ENCODE measurements at regions not wholly inside any gene's neighbourhood (a gene's known extent, or its start where the extent isn't known, plus 50 kb on each side); places are given as distances from the start of the nearest gene placed in this dataset.
A peak's percentile ranks its signal among the peaks of the same experiment; 100 is the strongest.
"Not testable (repeated sequence)": the region's sequence is repeated elsewhere in the genome, so short reads cannot be mapped to it uniquely, and the experiment has no call there.

- DNase-seq: no peak
Measured at GRCh38 chr3:59189526-59189925, 139.7 kb upstream of the CFAP20DC start.

DNA sequence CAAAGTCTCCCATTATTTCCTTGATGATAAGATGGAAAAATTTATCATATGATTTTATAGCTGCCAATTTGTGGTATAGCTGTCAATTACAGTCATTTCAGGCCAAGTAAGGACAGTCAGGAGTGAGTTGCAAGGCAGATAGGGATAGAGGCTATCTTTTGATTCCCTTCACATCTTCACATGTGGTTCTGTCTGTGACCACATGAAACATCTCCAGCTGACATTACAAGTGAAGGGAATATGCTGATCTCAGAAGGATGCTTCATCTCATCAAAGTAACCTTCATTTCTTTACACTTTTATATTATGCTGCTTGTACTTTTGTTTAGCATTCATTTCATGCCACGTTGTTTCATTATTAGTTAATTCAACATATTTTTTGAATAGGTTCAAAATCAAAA lies 136.9 kb upstream of the CFAP20DC start:
- no peak for DNase-seq

- DNase-seq: peak; percentile 64
Measured at GRCh38 chr3:59185591-59186369, 136.0 kb upstream of the CFAP20DC start.

DNA sequence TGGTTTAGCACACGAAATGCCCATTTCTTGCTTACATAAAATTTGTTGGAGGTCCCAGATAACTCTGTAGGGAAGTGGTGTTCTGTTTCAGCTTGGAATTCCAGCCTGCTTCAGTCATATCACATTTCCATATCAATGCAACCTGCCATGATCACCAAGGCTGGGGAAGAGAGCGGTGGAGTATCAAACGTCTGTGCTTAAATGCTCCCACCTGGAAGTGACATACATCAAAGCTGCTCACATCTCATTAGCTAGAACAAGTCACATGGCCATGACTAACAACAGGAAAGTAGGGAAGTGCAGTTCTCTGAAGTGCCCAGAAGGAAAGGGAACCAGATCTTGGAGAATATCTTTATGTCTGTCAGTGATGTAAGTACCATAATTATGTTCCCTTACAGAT lies 130.2 kb upstream of the CFAP20DC start:
- DNase-seq: no peak

- no peak for DNase-seq
Measured at GRCh38 chr3:59178698-59179097, 128.9 kb upstream of the CFAP20DC start.

GRCh38 chr3:59171491-59171890 lies 121.7 kb upstream of the CFAP20DC start:
- DNase-seq: no peak

DNA sequence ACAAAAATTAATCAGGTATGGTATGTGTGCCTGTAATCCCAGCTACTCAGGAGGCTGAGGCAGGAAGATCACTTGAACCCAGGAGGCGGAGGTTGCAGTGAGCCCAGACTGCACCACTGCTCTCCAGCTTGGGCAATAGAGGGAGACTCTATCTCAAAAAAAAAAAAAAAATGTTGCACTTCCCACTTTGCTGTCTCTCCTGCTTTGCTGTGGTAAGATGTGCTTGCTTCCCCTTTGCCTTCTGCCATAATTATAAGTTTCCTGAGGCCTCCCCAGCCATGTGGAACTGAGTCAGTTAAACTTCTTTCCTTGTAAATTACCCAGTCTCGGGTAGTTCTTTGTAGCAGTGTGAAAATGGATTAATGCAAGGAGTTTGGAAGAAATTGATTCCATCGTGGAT lies 120.3 kb upstream of the CFAP20DC start:
- DNase-seq: not testable (repeated sequence)

GRCh38 chr3:59167756-59168155 lies 117.9 kb upstream of the CFAP20DC start:
- no peak for DNase-seq

GRCh38 chr3:59163953-59164352 lies 114.1 kb upstream of the CFAP20DC start:
- DNase-seq: no peak

DNA sequence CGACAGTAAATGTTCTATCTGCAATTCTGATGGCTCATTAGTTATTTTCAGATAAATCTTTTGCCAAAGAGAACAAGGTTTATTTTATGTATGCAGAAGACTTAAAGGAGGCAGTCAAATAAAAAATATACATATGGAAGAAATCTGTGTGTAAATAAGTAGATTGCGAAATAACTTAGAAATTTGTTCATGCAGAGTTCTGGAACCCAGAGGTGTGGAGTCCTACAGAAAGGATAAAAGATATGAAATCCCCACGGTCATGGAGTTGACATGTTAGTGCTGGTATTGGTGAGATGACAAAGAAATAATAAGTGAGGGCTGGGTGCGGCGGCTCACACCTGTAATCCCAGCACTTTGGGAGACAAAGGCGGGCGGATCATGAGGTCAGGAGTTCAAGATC lies 111.2 kb upstream of the CFAP20DC start:
- DNase-seq: no peak

DNA sequence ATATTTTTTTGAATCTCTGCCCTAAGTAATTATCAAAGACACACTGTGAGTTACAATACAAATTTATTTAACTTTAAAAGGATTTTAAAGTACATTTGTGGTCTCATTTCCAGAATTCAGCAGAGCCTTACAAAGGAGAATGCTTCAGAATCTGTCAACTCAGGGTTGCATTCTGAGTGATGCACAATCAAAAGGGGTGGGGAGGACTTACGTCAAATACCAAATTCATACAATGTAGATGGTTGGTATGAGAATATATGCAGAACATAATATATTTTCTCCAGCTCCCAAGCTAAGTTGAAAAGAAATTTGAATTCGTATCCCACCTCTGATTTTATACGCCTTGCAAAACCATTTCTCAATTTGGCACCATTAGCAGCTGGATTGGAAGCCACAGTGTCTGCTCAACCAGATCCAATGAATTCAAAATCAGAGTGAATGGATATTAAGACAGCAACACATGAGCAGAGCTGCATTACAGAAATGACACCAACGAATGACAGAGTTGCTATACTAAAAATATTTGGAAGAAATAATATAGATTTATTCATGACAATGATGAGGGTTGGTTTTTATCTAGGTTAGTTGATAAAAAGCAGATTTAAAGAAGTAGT lies 110.4 kb upstream of the CFAP20DC start:
- DNase-seq: no peak

GRCh38 chr3:59153648-59154047 lies 103.8 kb upstream of the CFAP20DC start:
- DNase-seq: no peak

- no peak for DNase-seq
Measured at GRCh38 chr3:59152943-59153342, 103.1 kb upstream of the CFAP20DC start.

DNA sequence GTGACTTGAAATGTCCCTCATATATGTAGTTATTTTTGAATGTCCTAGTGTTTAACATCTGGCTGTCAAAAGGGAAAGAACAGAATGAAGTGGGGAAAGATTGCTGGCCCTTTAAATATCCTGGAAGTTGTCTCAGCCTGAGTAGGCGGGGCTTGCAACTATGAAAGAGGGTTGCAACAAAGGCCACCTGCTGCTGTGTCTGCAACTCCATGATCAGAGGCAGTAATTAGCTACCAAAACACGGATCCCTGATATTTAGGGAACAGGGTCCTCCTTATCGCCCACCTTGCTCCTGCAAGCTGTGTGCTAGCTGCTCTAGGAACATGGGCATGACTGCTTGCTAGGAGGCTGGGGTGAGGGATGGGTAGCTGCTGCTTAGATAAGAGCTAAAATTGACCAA lies 100.2 kb upstream of the CFAP20DC start:
- DNase-seq: no peak

DNA sequence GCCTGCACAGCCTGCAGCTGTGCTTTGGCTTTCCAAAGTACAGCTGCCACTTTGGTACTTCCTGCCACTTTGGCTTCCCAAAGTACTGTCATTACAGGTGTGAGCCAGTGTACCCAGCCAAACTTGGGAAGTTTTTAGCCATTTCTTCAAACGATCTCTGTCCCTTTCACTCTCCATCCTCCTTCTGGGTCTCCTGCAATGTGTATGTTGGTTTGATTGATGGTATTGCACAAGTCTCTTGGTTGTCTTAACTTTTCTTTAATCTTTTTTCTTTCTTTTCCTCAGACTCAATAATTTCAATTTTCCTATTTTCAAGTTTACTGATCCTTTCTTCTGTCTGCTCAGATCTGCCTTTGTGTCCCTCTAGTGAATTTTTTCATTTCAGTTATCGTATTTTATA lies 99.3 kb upstream of the CFAP20DC start:
- DNase-seq: no peak

DNA sequence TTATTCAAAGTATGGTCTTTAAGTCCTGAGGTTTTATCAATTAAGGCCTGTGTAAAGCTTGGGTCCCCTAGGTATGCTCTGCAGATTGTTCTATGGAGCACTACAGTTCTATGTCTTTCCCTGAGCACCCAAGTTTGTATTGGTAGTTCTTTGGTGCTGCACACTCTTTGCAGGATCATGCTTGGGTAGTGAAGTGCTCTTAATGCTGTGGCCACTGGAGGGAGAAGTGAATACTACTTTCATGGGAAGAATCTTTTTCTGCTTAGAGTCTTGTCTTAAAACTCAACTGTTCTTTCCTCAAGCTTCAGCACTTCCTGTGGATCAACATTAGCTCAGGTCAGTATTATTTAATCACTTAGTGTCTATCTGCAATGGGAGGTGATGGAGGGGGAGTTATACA lies 93.6 kb upstream of the CFAP20DC start:
- DNase-seq: no peak

DNA sequence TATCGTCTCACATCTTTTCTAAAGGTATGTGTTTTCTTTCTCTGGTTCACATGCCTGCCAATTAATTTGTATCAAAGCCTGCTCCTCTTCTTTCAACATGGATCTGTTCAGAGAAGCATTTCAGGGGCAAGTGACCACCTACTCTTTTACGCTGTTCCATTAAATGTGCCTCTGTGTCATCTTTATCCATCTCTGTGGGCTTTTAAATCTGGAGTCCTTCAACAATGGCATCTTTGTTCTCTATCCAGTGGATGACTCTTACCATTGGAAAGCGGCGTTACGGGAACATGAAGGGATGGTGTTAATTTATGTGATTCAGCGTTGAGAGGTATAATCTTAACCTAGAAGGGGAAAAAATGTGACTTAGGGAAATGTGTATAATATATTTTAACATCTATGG lies 92.7 kb upstream of the CFAP20DC start:
- DNase-seq: no peak

- no peak for DNase-seq
Measured at GRCh38 chr3:59138966-59139365, 89.1 kb upstream of the CFAP20DC start.

- DNase-seq: no peak
Measured at GRCh38 chr3:59137415-59137814, 87.6 kb upstream of the CFAP20DC start.

DNA sequence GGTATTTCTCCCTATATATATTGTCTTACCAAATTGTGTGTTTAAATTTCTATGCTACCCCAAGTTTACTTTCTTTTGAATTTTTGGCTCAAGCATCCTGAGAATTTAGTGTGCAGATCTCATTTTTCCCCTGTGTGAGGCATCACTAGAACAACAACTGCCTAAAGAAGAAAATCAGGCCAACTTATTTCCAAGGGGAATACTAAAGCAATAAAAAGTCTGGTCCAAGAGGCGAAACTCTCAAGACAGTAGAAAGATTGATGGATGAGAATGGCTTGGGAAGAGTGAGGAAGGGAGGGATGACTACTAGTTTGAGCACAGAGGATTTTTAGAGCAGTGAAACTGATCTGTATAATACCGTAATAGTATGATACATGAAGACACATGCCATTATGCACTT lies 86.3 kb upstream of the CFAP20DC start:
- DNase-seq: no peak

DNA sequence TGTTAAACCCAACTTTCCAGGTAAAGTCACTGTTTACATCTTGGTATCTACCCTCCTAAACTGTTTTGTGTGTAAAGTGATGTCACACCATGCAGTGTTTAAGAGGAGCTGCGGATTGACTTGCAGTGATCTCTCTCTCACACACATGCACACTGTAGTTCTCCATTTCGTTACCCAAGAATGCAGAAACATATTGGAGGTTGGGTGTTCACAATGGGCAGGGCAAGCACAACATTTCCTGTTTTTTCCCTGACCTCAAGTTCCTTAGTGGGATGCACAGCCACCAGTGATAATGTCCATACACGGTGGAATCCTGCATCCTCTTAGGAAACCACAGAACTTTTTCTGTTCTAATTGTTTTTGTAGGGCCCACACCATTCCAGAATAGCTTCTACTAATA lies 85.3 kb upstream of the CFAP20DC start:
- DNase-seq: no peak

- no peak for DNase-seq
Measured at GRCh38 chr3:59133311-59133710, 83.5 kb upstream of the CFAP20DC start.

DNA sequence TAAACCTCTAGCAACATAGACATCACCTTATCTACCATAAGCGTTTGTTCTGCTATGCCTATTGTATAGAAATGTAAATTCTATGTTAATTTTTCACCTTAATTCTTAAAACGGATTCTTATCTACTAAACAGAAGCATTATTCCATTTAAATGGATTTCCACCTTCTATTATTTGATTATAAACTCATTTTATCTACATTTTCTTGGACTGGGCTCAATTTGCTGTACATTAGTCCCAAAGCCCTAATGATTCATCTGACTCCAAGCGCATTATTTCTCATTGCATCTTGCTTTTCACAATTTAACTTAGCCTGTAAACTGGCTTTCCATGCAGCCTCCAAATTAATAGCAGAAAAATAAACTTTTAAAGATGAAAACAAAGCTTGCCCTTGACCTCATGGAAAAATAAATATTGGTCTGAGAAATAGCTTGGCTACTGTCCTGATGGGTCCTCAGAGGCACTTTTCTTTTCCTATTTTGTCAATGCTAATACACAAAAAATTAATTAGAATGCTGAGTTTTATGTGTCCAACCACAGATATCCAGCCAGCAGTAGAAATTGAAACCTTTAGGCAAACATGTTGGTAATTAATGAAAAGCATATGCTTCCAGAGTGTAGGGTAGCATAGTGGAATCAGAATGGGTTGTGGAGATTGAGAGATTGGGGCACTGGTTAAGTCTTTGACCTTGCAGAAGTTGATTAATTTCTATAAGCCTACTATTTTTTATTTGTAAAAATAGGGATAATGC lies 81.4 kb upstream of the CFAP20DC start:
- DNase-seq: no peak

Data from left kidney (tissue), 1 donor.